SK-N-SH treated with all-trans-retinoic acid at 6 μM for 48 hours (cell line): ENCODE measurements at regions not wholly inside any gene's neighbourhood (a gene's known extent, or its start where the extent isn't known, plus 50 kb on each side); places are given as distances from the start of the nearest gene placed in this dataset.

Source experiments
- ATAC-seq: fragments of 200-7000 bp; cut with Tn5 transposase; 3 replicates; pipeline ENCODE4 v1.9.1; 2020; ENCODE audit warnings: mild to moderate bottlenecking, moderate library complexity
- ARNTL ChIP-seq: fragments of 450-650 bp; formaldehyde crosslinking; IDR thresholded peaks from 2 replicates; pipeline ENCODE4 v1.5.0; 2020; ENCODE audit warnings: low read depth, mild to moderate bottlenecking, moderate library complexity, borderline replicate concordance
- CSDC2 ChIP-seq: fragments of 250-450 bp; sonication (Bioruptor Pico); IDR thresholded peaks from 2 replicates; pipeline ENCODE4 v1.5.0; 2020; ENCODE audit warnings: mild to moderate bottlenecking, moderate library complexity
- ESRRG ChIP-seq: fragments of 250-450 bp; sonication (Bioruptor Pico); IDR thresholded peaks from 2 replicates; pipeline ENCODE4 v1.6.1; 2021; ENCODE audit warnings: mild to moderate bottlenecking
- GLIS3 ChIP-seq: fragments of 250-450 bp; sonication (Bioruptor Pico); IDR thresholded peaks from 2 replicates; pipeline ENCODE4 v1.5.0; 2020; ENCODE audit warnings: mild to moderate bottlenecking, moderate library complexity
- ISL1 ChIP-seq: fragments of 250-450 bp; sonication (Bioruptor Pico); IDR thresholded peaks from 2 replicates; pipeline ENCODE4 v2.1.2; 2022; ENCODE audit warnings: mild to moderate bottlenecking, moderate library complexity
- OSR1 ChIP-seq: fragments of 250-450 bp; sonication (Bioruptor Pico); IDR thresholded peaks from 2 replicates; pipeline ENCODE4 v1.8.0; 2022; ENCODE audit warnings: moderate library complexity, mild to moderate bottlenecking, inconsistent platforms
- PPARA ChIP-seq: fragments of 250-450 bp; sonication (Bioruptor Pico); IDR thresholded peaks from 2 replicates; pipeline ENCODE4 v1.5.0; 2020; ENCODE audit warnings: mild to moderate bottlenecking, borderline replicate concordance
- SNAI2 ChIP-seq: fragments of 250-450 bp; sonication (Bioruptor Pico); IDR thresholded peaks from 2 replicates; pipeline ENCODE4 v1.5.0; 2020; ENCODE audit warnings: mild to moderate bottlenecking, moderate library complexity
- TCF4 ChIP-seq: fragments of 250-450 bp; sonication (Bioruptor Pico); IDR thresholded peaks from 2 replicates; pipeline ENCODE4 v1.8.0; 2021; ENCODE audit warnings: mild to moderate bottlenecking, moderate library complexity, borderline replicate concordance
- TOX ChIP-seq: fragments of 250-450 bp; sonication (Bioruptor Pico); IDR thresholded peaks from 2 replicates; pipeline ENCODE4 v1.8.0; 2021; ENCODE audit warnings: mild to moderate bottlenecking, moderate library complexity, borderline replicate concordance
- TSHZ2 ChIP-seq: fragments of 250-450 bp; sonication (Bioruptor Pico); IDR thresholded peaks from 2 replicates; pipeline ENCODE4 v1.5.0; 2020; ENCODE audit warnings: mild to moderate bottlenecking, moderate library complexity
- ZC3H10 ChIP-seq: fragments of 250-450 bp; sonication (Bioruptor Pico); IDR thresholded peaks from 2 replicates; pipeline ENCODE4 v1.5.1; 2021; ENCODE audit warnings: mild to moderate bottlenecking, moderate library complexity
- ZFP3 ChIP-seq: fragments of 250-450 bp; sonication (Bioruptor Pico); IDR thresholded peaks from 2 replicates; pipeline ENCODE4 v1.5.0; 2020; ENCODE audit warnings: mild to moderate bottlenecking, moderate library complexity
- ZNF70 ChIP-seq: fragments of 450-650 bp; formaldehyde crosslinking; IDR thresholded peaks from 2 replicates; pipeline ENCODE4 v1.5.0; 2020; ENCODE audit warnings: mild to moderate bottlenecking, moderate library complexity
- ZNF8 ChIP-seq: fragments of 450-650 bp; formaldehyde crosslinking; IDR thresholded peaks from 2 replicates; pipeline ENCODE4 v1.5.0; 2020; ENCODE audit warnings: mild to moderate bottlenecking, moderate library complexity
- TF ChIP-seq, protein P1 (sequence below): fragments of 250-450 bp; sonication (Bioruptor Pico); IDR thresholded peaks from 2 replicates; pipeline ENCODE4 v1.5.1; 2021; ENCODE audit warnings: mild to moderate bottlenecking, moderate library complexity
- TF ChIP-seq, protein P2 (sequence below): fragments of 250-450 bp; sonication (Bioruptor Pico); IDR thresholded peaks from 2 replicates; pipeline ENCODE4 v1.8.0; 2020; ENCODE audit warnings: mild to moderate bottlenecking, moderate library complexity, borderline replicate concordance
- TF ChIP-seq, protein P3 (sequence below): fragments of 250-450 bp; sonication (Bioruptor Pico); IDR thresholded peaks from 2 replicates; pipeline ENCODE4 v1.8.0; 2021; ENCODE audit warnings: low read depth, mild to moderate bottlenecking, moderate library complexity, borderline replicate concordance

DNA sequence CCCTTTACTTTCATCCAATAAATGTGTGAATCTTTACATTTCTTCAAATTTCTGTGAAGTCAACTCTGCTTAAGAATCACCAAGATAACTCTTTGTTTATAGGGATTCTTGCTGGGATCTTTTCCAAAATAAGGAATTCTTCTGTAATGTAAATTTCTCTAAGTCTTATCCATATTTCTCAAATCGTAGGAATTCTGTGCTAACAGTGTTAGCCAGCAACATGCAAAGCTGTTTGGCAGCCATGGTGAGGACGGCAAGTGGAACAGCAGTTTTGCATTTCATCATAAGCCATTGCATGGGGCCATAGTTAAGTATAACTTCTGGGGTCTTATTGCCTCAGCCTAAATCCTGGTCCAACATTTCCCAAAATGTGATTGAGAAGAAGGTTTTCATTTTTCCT lies 310.5 kb upstream of the PRR16 start:
- TF ChIP-seq, protein P1, sequence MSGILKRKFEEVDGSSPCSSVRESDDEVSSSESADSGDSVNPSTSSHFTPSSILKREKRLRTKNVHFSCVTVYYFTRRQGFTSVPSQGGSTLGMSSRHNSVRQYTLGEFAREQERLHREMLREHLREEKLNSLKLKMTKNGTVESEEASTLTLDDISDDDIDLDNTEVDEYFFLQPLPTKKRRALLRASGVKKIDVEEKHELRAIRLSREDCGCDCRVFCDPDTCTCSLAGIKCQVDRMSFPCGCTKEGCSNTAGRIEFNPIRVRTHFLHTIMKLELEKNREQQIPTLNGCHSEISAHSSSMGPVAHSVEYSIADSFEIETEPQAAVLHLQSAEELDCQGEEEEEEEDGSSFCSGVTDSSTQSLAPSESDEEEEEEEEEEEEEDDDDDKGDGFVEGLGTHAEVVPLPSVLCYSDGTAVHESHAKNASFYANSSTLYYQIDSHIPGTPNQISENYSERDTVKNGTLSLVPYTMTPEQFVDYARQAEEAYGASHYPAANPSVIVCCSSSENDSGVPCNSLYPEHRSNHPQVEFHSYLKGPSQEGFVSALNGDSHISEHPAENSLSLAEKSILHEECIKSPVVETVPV (CRISPR knock-in tag): no peak
- TF ChIP-seq, protein P2, sequence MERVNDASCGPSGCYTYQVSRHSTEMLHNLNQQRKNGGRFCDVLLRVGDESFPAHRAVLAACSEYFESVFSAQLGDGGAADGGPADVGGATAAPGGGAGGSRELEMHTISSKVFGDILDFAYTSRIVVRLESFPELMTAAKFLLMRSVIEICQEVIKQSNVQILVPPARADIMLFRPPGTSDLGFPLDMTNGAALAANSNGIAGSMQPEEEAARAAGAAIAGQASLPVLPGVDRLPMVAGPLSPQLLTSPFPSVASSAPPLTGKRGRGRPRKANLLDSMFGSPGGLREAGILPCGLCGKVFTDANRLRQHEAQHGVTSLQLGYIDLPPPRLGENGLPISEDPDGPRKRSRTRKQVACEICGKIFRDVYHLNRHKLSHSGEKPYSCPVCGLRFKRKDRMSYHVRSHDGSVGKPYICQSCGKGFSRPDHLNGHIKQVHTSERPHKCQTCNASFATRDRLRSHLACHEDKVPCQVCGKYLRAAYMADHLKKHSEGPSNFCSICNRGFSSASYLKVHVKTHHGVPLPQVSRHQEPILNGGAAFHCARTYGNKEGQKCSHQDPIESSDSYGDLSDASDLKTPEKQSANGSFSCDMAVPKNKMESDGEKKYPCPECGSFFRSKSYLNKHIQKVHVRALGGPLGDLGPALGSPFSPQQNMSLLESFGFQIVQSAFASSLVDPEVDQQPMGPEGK (CRISPR knock-in tag): no peak
- TF ChIP-seq OSR1 (CRISPR knock-in tag): no peak
- no peak for ATAC-seq

GRCh38 chr5:120155873-120156272 lies 308.2 kb upstream of the PRR16 start:
- ATAC-seq: no peak

GRCh38 chr5:120158211-120158610 lies 305.9 kb upstream of the PRR16 start:
- ATAC-seq: no peak
- no peak for TF ChIP-seq ZC3H10 (CRISPR knock-in tag)
- no peak for TF ChIP-seq TOX
- no peak for TF ChIP-seq SNAI2 (CRISPR knock-in tag)
- no peak for TF ChIP-seq TCF4 (CRISPR knock-in tag)
- TF ChIP-seq, protein P2 (CRISPR knock-in tag): no peak
- TF ChIP-seq ZNF70: no peak
- TF ChIP-seq ZNF8 (CRISPR knock-in tag): no peak
- no peak for TF ChIP-seq TSHZ2 (CRISPR knock-in tag)
- no peak for TF ChIP-seq ARNTL

More at GRCh38 chr5:120155873-120156272, 308.2 kb upstream of the PRR16 start:
- no peak for TF ChIP-seq GLIS3 (CRISPR knock-in tag)
- no peak for TF ChIP-seq ESRRG (CRISPR knock-in tag)
- TF ChIP-seq, protein P3, sequence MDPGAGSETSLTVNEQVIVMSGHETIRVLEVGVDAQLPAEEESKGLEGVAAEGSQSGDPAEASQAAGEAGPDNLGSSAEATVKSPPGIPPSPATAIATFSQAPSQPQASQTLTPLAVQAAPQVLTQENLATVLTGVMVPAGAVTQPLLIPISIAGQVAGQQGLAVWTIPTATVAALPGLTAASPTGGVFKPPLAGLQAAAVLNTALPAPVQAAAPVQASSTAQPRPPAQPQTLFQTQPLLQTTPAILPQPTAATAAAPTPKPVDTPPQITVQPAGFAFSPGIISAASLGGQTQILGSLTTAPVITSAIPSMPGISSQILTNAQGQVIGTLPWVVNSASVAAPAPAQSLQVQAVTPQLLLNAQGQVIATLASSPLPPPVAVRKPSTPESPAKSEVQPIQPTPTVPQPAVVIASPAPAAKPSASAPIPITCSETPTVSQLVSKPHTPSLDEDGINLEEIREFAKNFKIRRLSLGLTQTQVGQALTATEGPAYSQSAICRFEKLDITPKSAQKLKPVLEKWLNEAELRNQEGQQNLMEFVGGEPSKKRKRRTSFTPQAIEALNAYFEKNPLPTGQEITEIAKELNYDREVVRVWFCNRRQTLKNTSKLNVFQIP (CRISPR knock-in tag): no peak
- TF ChIP-seq, protein P1 (CRISPR knock-in tag): no peak
- TF ChIP-seq PPARA (CRISPR knock-in tag): no peak
- no peak for TF ChIP-seq SNAI2 (CRISPR knock-in tag)
- no peak for TF ChIP-seq ISL1
- TF ChIP-seq OSR1 (CRISPR knock-in tag): no peak
- no peak for TF ChIP-seq ZNF70
- TF ChIP-seq ZC3H10 (CRISPR knock-in tag): no peak
- no peak for TF ChIP-seq TCF4 (CRISPR knock-in tag)
- no peak for TF ChIP-seq ZFP3 (CRISPR knock-in tag)
- no peak for TF ChIP-seq TSHZ2 (CRISPR knock-in tag)
- TF ChIP-seq TOX: no peak
- TF ChIP-seq ARNTL: no peak
- TF ChIP-seq CSDC2 (CRISPR knock-in tag): no peak
